H1 (cell line): ENCODE measurements at regions not wholly inside any gene's neighbourhood (a gene's known extent, or its start where the extent isn't known, plus 50 kb on each side); places are given as distances from the start of the nearest gene placed in this dataset.

Source experiments
- CTCF ChIA-PET: fragments of 300-600 bp; sonication (Branson Sonifier 250); formaldehyde crosslinking; loops from one replicate; lab custom pipeline; 2021; ENCODE audit not compliant: partially characterized antibody; lab: Charles Lee
- POLR2A ChIA-PET: fragments of 300-600 bp; sonication (Branson Sonifier 250); formaldehyde crosslinking; loops from one replicate; lab custom pipeline; 2021; ENCODE audit warnings: inconsistent platforms; ENCODE audit not compliant: partially characterized antibody; lab: Charles Lee
- DNase-seq, 2 experiments: peaks; one replicate each; pipeline versions ENCODE4 v3.0.0 to v3.0.0-alpha.2; 2010 to 2022; ENCODE audit warnings: low spot score in 2 of 2, low read depth in 1 of 2, mixed read lengths in 1 of 2
- FAIRE-seq: peaks from 2 replicates; lab custom pipeline; 2011; peaks lifted over from hg19 to GRCh38; lab: Jason Lieb, UNC
- H2AFZ ChIP-seq: 2 replicates; pipeline ENCODE4 v1.8.1; 2012; ENCODE audit warnings: low read length, inconsistent platforms
- H2AK5ac ChIP-seq: 2 replicates; pipeline ENCODE4 v1.6.1; 2013; ENCODE audit warnings: low read depth, low read length
- H2BK120ac ChIP-seq: replicated peaks from 2 replicates; pipeline ENCODE3; 2013; ENCODE audit warnings: low read depth, low read length, inconsistent platforms
- H2BK12ac ChIP-seq: 2 replicates; pipeline ENCODE4 v1.6.1; 2013; ENCODE audit warnings: low read depth, low read length
- H2BK15ac ChIP-seq: 2 replicates; pipeline ENCODE4 v1.6.1; 2013; ENCODE audit warnings: low read length
- H2BK20ac ChIP-seq: 2 replicates; pipeline ENCODE4 v1.6.1; 2013; ENCODE audit warnings: low read length
- H2BK5ac ChIP-seq: 2 replicates; pipeline ENCODE4 v1.6.1; 2013; ENCODE audit warnings: low read depth, low read length
- H3K14ac ChIP-seq: 2 replicates; pipeline ENCODE4 v1.6.1; 2013; ENCODE audit warnings: inconsistent platforms; ENCODE audit not compliant: insufficient read length
- H3K18ac ChIP-seq: 2 replicates; pipeline ENCODE4 v1.6.1; 2013; ENCODE audit warnings: low read length; ENCODE audit errors: extremely low read depth
- H3K23ac ChIP-seq: 2 replicates; pipeline ENCODE4 v1.6.1; 2013; ENCODE audit warnings: inconsistent platforms; ENCODE audit not compliant: insufficient read length
- H3K23me2 ChIP-seq: 2 replicates; pipeline ENCODE4 v1.6.1; 2013; ENCODE audit warnings: low read depth, low read length
- H3K27ac ChIP-seq: 2 replicates; pipeline ENCODE4 v1.6.1; 2011; ENCODE audit warnings: low read depth, low read length, inconsistent platforms
- H3K27me3 ChIP-seq, 4 experiments: replicated peaks in 1 of 4; 1 replicate in 1 of 4; 2 replicates in 3 of 4; pipeline versions ENCODE4 v1.6.1 to v1.8.1; 2011 to 2013; ENCODE audit warnings: low read length in 3 of 4, mild to moderate bottlenecking in 3 of 4, inconsistent platforms in 2 of 4, mixed read lengths in 2 of 4, moderate library complexity in 1 of 4; ENCODE audit not compliant: control insufficient read depth in 3 of 4, insufficient read depth in 3 of 4; ENCODE audit errors: extremely low read depth in 1 of 4
- H3K36me3 ChIP-seq, 4 experiments: 2 replicates each; pipeline versions ENCODE4 v1.6.1 to v1.8.1; 2011 to 2013; ENCODE audit warnings: mild to moderate bottlenecking in 4 of 4, low read length in 3 of 4, moderate library complexity in 2 of 4, control low read depth in 1 of 4, inconsistent platforms in 1 of 4; ENCODE audit not compliant: insufficient read depth in 4 of 4, control insufficient read depth in 2 of 4
- H3K4ac ChIP-seq: replicated peaks from 2 replicates; pipeline ENCODE3; 2013; ENCODE audit warnings: low read length, low read depth, mixed read lengths, inconsistent platforms; ENCODE audit not compliant: insufficient read length
- H3K4me1 ChIP-seq, 4 experiments: replicated peaks in 1 of 4; 1 replicate in 1 of 4; 2 replicates in 3 of 4; pipeline versions ENCODE4 v1.6.1 to v1.8.1; 2011 to 2013; ENCODE audit warnings: low read length in 3 of 4, inconsistent platforms in 2 of 4, mixed read lengths in 1 of 4; ENCODE audit not compliant: insufficient read depth in 4 of 4, control insufficient read depth in 3 of 4
- H3K4me2 ChIP-seq, 2 experiments: 2 replicates each; pipeline versions ENCODE4 v1.6.1 to v1.8.1; 2011 to 2013; ENCODE audit warnings: low read depth in 2 of 2, low read length in 2 of 2, control low read depth in 1 of 2, inconsistent platforms in 1 of 2, mild to moderate bottlenecking in 1 of 2; ENCODE audit not compliant: insufficient read depth in 1 of 2
- H3K4me3 ChIP-seq, 4 experiments: fragments of 200-600, 300-600 bp in 1 of 4; sonication (generic), shearing (Covaris generic), sonication (Bioruptor Twin) in 1 of 4; 2 replicates each; pipeline versions ENCODE4 v1.5.1 to v1.8.1; 2011 to 2016; ENCODE audit warnings: low read length in 4 of 4, low read depth in 3 of 4, control low read depth in 2 of 4, inconsistent platforms in 2 of 4, mild to moderate bottlenecking in 2 of 4, mixed read lengths in 1 of 4, moderate library complexity in 1 of 4; ENCODE audit not compliant: insufficient read depth in 2 of 4; ENCODE audit errors: extremely low read depth in 1 of 4
- H3K56ac ChIP-seq: replicated peaks from 2 replicates; pipeline ENCODE3; 2013; ENCODE audit warnings: low read depth, mild to moderate bottlenecking, mixed read lengths, low read length, inconsistent platforms; ENCODE audit not compliant: insufficient read length
- H3K79me1 ChIP-seq: 2 replicates; pipeline ENCODE4 v1.6.1; 2013; ENCODE audit warnings: low read depth, low read length, control low read depth
- H3K79me2 ChIP-seq, 2 experiments: 2 replicates each; pipeline versions ENCODE4 v1.6.1 to v1.8.1; 2012 to 2013; ENCODE audit warnings: low read length in 2 of 2, mild to moderate bottlenecking in 2 of 2, inconsistent platforms in 1 of 2; ENCODE audit not compliant: insufficient read depth in 2 of 2, control insufficient read depth in 1 of 2
- H3K9ac ChIP-seq, 4 experiments: replicated peaks in 1 of 4; 1 replicate in 1 of 4; 2 replicates in 3 of 4; pipeline versions ENCODE4 v1.6.1 to v1.8.1; 2011 to 2013; ENCODE audit warnings: low read depth in 3 of 4, low read length in 3 of 4, control low read depth in 2 of 4, mild to moderate bottlenecking in 2 of 4, moderate library complexity in 2 of 4, inconsistent platforms in 1 of 4; ENCODE audit errors: extremely low read depth in 1 of 4
- H3K9me3 ChIP-seq, 2 experiments: 2 replicates each; pipeline versions ENCODE4 v1.6.1 to v1.8.1; 2012 to 2013; ENCODE audit warnings: mild to moderate bottlenecking in 2 of 2, moderate library complexity in 2 of 2, control low read depth in 1 of 2, inconsistent platforms in 1 of 2, low read depth in 1 of 2, low read length in 1 of 2, mixed read lengths in 1 of 2; ENCODE audit not compliant: insufficient read depth in 2 of 2
- H4K20me1 ChIP-seq, 2 experiments: replicated peaks in 1 of 2; 2 replicates each; pipeline versions ENCODE3 to v1.8.1; 2011 to 2013; ENCODE audit warnings: inconsistent platforms in 2 of 2, low read length in 2 of 2, mild to moderate bottlenecking in 1 of 2; ENCODE audit not compliant: insufficient read depth in 2 of 2, control insufficient read depth in 1 of 2
- H4K5ac ChIP-seq: 2 replicates; pipeline ENCODE4 v1.6.1; 2013; ENCODE audit warnings: low read length, low read depth, mixed read lengths, inconsistent platforms; ENCODE audit not compliant: insufficient read length
- H4K8ac ChIP-seq: 2 replicates; pipeline ENCODE4 v1.8.0; 2013; ENCODE audit warnings: mild to moderate bottlenecking, moderate library complexity, low read length, inconsistent platforms; ENCODE audit not compliant: insufficient read depth; ENCODE audit errors: extremely low read depth
- H4K91ac ChIP-seq: replicated peaks from 2 replicates; pipeline ENCODE3; 2013; ENCODE audit warnings: low read length, mixed read lengths, inconsistent platforms; ENCODE audit not compliant: insufficient read length
- BRCA1 ChIP-seq: IDR thresholded peaks from 2 replicates; pipeline ENCODE4 v1.6.1; 2012; ENCODE audit warnings: low read depth, low read length, improper control_type of control experiment
- CEBPB ChIP-seq: IDR thresholded peaks from 2 replicates; pipeline ENCODE4 v1.6.1; 2012; ENCODE audit warnings: low read depth, low read length
- SIX5 ChIP-seq: IDR thresholded peaks from 2 replicates; pipeline ENCODE4 v1.6.1; 2011; ENCODE audit warnings: mild to moderate bottlenecking, low read depth, low read length
- SUZ12 ChIP-seq: fragments of 200-600 bp; sonication (generic); IDR thresholded peaks from 2 replicates; pipeline ENCODE4 v1.6.1; 2012; ENCODE audit warnings: mild to moderate bottlenecking, inconsistent platforms, low read length, moderate library complexity, mixed read lengths
- TCF12 ChIP-seq: IDR thresholded peaks from 2 replicates; pipeline ENCODE4 v1.6.1; 2011; ENCODE audit warnings: low read depth, mild to moderate bottlenecking, low read length
- WGBS, 2 experiments: shearing (Covaris generic) in 1 of 2; methylation state at CpG; one replicate each; pipeline versions ENCODE4 v1.1.6 to v1.1.7; 2013 to 2015; ENCODE audit warnings: low lambda C conversion rate in 2 of 2, mixed read lengths in 2 of 2, inconsistent platforms in 1 of 2, low coverage in 1 of 2, missing lambda C conversion rate in 1 of 2; ENCODE audit not compliant: insufficient replicate concordance in 2 of 2, insufficient coverage in 1 of 2, insufficient read length in 1 of 2; ENCODE audit errors: extremely low coverage in 1 of 2, missing lambda C conversion rate in 1 of 2; 5-methylcytosine and 5-hydroxymethylcytosine counted together

- Histone ChIP-seq H3K9ac (no peak overlapping the region), H3K79me1 (no peaks in the 10 kb centered on the region), H4K20me1 (no peaks in the 10 kb centered on the region), H2BK12ac (no peak overlapping the region), H4K8ac (no peak overlapping the region; the same call in 1 of the 2 replicates), H3K23ac (peak overlapping the region; percentile 32)
- 91% methylated on average over 5 of the region's 5 CpGs; no CpG with 5 or more reads in 1 of the 2 experiments for WGBS, 2 experiments
- TF ChIP-seq SIX5 (no peak), CEBPB (no peak), BRCA1 (no peak), SUZ12 (no peak), TCF12 (no peak)
- TF ChIP-seq, all 59 proteins: peak for 0
- no peak for DNase-seq
- no peak overlapping the region for H3K18ac ChIP-seq
- H4K91ac ChIP-seq: no peak overlapping the region
- H2BK15ac ChIP-seq: no peak overlapping the region
- no peaks in the 10 kb centered on the region; the same call in 1 of the 2 replicates for H3K23me2 ChIP-seq
- no peak overlapping the region for H2BK120ac ChIP-seq
- H3K9me3 ChIP-seq: no peaks in the 10 kb centered on the region
- H2AK5ac ChIP-seq: no peak overlapping the region
- H3K4me3 ChIP-seq: no peak overlapping the region
- H3K14ac ChIP-seq: no peak overlapping the region
- no peaks in the 10 kb centered on the region for H3K27me3 ChIP-seq
- no peak overlapping the region for H2BK20ac ChIP-seq
- no peak overlapping the region for H2AFZ ChIP-seq
- H3K4me2 ChIP-seq: no peak overlapping the region
- H4K5ac ChIP-seq: no peak overlapping the region
- H3K79me2 ChIP-seq: no peaks in the 10 kb centered on the region
- ChIA-PET POLR2A (no interaction called here), CTCF (no interaction called here)
- H3K36me3 ChIP-seq: no peaks in the 10 kb centered on the region
- FAIRE-seq: no peak
- H3K4me1 ChIP-seq: no peaks in the 10 kb centered on the region
- no peak overlapping the region for H3K27ac ChIP-seq
- H2BK5ac ChIP-seq: no peak overlapping the region
- H3K56ac ChIP-seq: no peak overlapping the region
- H3K4ac ChIP-seq: no peak overlapping the region
Measured at GRCh38 chr4:92129408-92129994, 174.3 kb upstream of the GRID2 start.
